ENCODE measurements at regions not wholly inside any gene's neighbourhood (a gene's known extent, or its start where the extent isn't known, plus 50 kb on each side); places are given as distances from the start of the nearest gene placed in this dataset.

DNA sequence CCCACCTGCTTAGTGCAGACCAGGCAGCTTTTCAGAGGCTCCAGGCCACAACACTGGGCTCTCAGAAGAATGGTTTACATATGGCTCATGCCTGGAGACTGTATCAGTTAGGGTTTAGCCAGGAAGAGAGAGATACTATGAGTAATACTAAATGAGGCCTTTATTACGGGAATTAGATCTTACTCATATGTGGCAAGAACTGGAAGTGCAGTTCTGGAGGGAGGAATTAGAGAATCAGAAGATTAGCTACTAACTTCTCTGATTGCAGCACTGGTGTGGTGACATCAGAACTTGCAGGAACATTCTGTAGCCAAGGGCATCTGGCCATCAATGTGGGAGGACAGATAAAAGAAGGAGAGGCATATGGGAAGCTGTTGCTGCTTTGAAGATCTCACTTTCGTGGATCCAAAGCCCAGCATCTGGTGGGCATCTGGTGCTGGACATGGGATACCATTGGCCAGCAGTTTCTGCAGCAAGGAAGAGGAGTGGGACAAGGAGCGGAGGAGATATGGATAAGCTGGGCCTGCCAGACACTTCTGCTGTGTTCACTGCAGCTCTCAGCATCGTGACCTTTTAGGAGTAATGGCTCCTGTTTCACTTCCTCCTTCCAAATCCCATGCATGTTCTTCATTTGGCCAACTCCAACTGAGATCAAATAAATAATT is 248.5 kb downstream of the BTBD3 start:
- TF ChIP-seq, protein P1, sequence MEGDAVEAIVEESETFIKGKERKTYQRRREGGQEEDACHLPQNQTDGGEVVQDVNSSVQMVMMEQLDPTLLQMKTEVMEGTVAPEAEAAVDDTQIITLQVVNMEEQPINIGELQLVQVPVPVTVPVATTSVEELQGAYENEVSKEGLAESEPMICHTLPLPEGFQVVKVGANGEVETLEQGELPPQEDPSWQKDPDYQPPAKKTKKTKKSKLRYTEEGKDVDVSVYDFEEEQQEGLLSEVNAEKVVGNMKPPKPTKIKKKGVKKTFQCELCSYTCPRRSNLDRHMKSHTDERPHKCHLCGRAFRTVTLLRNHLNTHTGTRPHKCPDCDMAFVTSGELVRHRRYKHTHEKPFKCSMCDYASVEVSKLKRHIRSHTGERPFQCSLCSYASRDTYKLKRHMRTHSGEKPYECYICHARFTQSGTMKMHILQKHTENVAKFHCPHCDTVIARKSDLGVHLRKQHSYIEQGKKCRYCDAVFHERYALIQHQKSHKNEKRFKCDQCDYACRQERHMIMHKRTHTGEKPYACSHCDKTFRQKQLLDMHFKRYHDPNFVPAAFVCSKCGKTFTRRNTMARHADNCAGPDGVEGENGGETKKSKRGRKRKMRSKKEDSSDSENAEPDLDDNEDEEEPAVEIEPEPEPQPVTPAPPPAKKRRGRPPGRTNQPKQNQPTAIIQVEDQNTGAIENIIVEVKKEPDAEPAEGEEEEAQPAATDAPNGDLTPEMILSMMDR (IDR thresholded peaks at IDR 0.05), result no peak
- DNase-seq (ENCODE audit: low spot score), result peak; percentile 75
- no peak overlapping the region for H3K4me3 ChIP-seq
- peak overlapping the region in 1 of 2 donors; percentile 59 for H3K27ac ChIP-seq

DNA sequence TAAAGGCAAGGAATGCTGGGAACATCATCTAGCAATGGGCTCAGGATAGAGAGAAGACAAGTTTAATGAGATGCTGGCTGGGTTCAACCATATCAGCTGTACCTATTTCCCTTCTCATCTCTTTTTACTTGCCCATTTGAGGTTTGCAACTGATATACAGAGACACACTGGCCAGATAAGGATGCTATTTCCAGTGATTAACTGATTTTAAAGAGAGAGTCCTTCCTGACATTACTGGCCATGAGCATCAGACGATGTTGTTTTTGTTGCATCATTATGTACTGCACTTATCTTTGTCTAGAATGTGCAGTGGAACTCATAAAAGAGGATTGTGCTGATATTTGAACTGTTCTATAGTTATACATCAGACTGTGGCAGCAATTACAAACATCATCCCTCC is 252.7 kb downstream of the BTBD3 start:
- Histone ChIP-seq H3K27ac (no peak overlapping the region), H3K4me3 (no peak overlapping the region)
- no peak for DNase-seq (ENCODE audit: low spot score)
- TF ChIP-seq, protein P1 (IDR thresholded peaks at IDR 0.05), result no peak

- no peak for DNase-seq (ENCODE audit: low spot score)
- TF ChIP-seq, protein P1 (IDR thresholded peaks at IDR 0.05), result no peak
- Histone ChIP-seq H3K27ac (no peak overlapping the region), H3K4me3 (no peak overlapping the region)
Observed at GRCh38 chr20:12171923-12172524, 254.3 kb downstream of the BTBD3 start.

- H3K27ac ChIP-seq, result no peak overlapping the region
- TF ChIP-seq, protein P1 (IDR thresholded peaks at IDR 0.05), result no peak
- DNase-seq (ENCODE audit: low spot score), result no peak
Observed at GRCh38 chr20:12173347-12174012, 255.8 kb downstream of the BTBD3 start.

DNA sequence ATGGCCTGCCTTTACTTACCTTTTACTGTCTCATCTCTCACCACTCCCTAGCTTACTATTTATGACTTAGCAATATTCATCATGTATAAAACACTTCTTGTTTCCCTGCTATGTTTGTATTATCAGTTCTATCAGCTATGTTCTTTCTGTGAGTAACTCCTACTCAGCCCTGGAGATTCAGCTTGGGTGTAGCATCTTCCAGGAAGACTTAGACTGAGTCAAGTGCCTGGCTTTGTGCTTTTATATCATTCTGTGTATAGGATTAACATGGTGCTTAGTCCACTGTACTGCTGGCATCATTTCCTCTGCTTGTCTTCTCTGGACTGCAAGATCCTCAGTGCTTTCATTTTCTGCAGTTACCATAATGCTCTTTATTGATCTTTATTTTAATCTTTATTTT is 257.8 kb downstream of the BTBD3 start:
- no peak for DNase-seq (ENCODE audit: low spot score)
- Histone ChIP-seq H3K27ac (no peak overlapping the region), H3K4me3 (no peak overlapping the region)
- TF ChIP-seq, protein P1 (IDR thresholded peaks at IDR 0.05), result no peak

More at GRCh38 chr20:12173347-12174012, 255.8 kb downstream of the BTBD3 start:
- H3K4me3 ChIP-seq, result no peak overlapping the region

DNA sequence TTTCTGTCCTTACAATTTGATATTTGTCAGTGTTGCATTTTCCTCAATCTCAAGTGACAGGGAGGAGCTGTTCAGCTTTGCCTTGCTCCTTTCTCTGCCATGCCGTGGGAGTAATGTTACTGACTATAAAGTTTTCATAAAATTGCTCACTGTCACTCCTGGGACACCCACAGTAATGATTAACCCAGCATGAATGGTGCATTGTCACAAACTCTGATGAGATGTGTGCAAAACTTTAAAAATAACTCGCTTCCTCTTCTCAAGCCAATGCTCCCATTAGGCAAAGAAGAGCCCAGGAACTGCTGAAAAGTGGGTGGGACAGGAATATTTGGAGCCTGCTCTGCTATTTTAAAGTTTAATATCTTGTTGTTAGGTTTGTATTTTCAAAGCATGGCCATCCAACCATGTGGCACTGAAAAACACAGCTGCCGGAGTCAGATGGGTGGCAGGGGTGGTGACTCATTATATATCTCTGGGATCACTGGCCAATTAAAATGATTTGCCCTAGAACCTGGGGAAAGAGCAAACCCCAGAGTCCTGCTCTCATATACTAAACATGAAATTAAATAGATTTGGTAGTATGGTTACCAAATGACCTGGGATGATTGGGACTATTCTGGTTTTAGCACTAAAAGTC is 260.1 kb downstream of the BTBD3 start:
- Histone ChIP-seq H3K4me3 (no peak overlapping the region), H3K27ac (no peak overlapping the region)
- no peak for DNase-seq (ENCODE audit: low spot score)
- TF ChIP-seq, protein P1 (IDR thresholded peaks at IDR 0.05), result no peak
